AML-193 (cell line): ENCODE measurements at regions not wholly inside any gene's neighbourhood (a gene's known extent, or its start where the extent isn't known, plus 50 kb on each side); places are given as distances from the start of the nearest gene placed in this dataset.
"Not testable (repeated sequence)": the region's sequence is repeated elsewhere in the genome, so short reads cannot be mapped to it uniquely, and the experiment has no call there.

ENCODE experiments used
- DNase-seq, 2 experiments: peaks; one replicate each; lab custom pipeline; 2025; lab: John Stamatoyannopoulos, UW

GRCh38 chr13:64540976-64541375, 2689.2 kb downstream of the PCDH9 start:
- no peak for DNase-seq

DNA sequence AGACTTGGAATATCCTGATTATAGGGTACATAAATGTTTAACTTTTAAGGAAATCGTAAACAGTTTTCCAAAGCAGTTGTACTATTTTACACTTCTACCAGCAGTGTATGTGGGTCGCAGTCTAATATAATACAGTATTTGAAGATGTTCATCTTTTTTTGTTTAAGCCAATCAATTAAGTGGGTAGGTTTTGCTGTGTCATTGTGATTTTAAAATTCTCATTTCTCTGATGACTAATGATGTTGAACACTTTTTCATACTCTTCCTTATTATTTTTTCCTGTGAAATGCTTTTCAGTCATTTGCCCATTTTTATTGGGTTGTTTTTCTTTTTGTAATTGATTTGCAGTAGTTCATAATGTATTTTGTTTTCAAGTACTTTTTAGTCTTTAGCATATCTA, 2689.7 kb downstream of the PCDH9 start:
- DNase-seq, result no peak

- no peak for DNase-seq
Measured at GRCh38 chr13:64538711-64539110, 2691.4 kb downstream of the PCDH9 start.

GRCh38 chr13:64534302-64534701, 2695.8 kb downstream of the PCDH9 start:
- DNase-seq, result no peak

DNA sequence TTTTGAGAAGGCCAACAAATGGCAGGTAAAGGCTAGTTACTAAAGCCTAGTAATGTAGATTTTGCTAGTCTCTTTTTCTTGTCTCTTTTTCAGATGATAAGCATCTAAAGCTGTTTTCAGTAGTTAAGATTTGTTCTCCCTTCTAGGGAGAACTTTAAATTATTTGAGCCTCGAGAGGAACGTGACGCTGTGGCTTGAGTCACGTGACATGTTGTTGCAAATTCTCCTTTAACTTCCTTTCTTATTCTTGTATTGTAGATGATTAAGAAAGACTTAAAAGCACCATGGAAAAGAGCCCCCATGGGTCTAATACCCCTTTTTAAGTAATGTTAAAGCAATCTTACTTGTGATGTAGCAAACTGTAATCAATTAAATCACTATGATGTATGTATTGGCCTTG, 2698.7 kb downstream of the PCDH9 start:
- peak in 1 of 2 experiments; percentile 30 for DNase-seq

DNA sequence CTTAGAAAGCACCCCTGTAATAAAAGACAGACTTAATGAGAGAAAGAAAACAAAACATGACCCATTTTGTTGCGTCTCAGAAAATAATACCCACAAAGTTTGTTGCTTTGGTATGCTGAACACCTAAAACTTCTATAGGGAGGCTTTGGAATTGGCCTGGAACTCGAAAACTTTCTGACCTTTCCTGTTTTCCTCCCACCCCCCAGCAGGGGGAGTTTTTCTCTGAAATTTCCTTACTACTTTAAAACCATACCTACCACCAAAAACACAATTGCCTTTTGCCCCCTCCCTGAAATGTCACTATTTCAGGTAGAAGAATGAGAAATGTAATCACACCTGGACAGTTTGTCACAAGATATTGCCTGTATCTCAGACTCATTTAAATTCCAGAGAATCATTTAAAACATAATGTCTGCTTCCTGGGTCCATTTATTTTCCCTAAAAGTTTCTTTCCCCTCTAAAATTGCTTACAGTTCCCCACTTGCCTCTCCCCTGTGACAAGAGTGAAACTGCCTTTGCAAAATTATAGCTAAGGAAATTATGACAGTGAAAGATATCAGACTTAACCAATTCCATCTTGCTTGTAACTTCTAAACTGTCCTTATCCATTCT, 2700.2 kb downstream of the PCDH9 start:
- peak; percentile 14 to 27 for DNase-seq

DNA sequence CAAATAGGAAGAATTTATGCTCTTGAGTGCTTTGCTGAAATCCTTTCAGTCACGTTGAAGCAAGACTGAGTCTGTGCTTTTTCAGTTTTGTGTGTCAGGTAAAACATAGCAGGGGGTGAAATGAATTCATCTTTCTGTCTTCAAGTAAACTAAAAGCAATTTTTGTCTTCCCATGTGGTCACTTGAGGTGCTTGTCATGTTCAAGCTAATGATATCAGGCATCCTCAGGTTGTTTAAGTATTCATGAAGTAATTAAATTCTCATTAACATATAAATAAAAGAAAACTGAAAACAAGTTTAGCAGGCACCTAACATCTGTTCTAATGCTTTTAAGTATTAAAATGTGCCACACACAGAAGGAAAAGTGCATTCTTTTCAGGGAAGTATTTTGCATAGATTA, 2701.3 kb downstream of the PCDH9 start:
- DNase-seq, result no peak

GRCh38 chr13:64527561-64527960, 2702.6 kb downstream of the PCDH9 start:
- no peak for DNase-seq

DNA sequence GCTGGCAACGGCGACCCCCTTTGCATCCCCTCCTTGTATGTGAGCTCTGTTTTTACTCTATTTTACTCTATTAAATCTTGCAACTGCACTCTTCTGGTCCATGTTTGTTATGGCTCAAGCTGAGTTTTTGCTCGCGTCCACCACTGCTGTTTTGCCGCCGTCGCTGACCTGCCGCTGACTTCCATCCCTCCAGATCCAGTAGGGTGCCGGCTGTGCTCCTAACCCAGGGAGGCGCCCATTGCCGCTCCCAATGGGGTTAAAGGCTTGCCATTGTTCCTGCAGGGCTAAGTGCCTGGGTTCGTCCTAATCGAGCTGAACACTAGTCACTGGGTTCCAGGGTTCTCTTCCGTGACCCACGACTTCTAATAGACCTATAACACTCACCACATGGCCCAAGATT, 2704.4 kb downstream of the PCDH9 start:
- no peak for DNase-seq

- DNase-seq, result no peak
Measured at GRCh38 chr13:64510747-64511146, 2719.4 kb downstream of the PCDH9 start.

- no peak for DNase-seq
Measured at GRCh38 chr13:64506246-64506645, 2723.9 kb downstream of the PCDH9 start.

DNA sequence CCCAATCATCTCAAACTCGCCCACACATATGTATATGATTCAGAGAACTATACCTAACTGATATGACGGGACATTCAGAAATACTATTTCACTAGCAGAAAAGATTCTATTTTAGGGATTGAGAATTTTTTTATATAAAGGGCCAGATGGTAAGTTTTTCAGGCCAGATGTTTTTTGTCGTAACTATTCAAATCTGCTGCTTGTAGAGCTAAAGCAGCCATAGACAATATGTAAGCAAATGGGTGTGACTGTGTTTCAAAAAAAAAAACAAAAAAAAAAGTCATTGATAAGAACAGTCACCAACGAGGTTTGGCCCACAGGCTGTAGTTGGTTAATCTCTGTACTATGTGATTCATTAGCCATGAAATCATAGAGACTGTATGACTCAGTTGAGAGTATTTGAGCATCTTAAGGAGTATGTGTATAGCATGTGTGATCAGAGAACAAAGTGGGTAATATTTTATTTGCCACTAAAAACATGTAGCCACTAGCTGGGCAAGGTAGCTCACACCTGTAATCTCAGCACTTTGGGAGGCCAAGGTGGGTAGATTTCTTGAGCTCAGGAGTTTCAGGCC, 2724.7 kb downstream of the PCDH9 start:
- DNase-seq, result no peak

DNA sequence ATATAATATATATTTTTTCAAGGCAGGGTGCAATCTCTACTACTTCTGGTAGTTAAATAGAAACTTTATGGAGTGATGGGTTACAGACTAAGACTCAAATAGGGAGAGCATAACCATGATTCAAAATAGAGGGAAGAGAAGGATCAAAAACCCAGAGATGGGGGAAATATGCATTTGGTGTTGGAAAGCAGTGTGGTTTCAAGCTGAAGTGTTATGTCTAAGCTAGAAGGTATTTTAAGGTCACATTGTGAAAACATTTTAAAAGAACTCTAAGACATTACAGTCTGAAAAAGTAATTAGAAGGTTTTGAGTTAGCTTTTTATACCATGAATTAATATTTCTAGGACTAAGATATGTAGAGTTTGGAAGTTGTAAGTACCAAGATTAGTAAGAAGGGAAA, 2741.4 kb downstream of the PCDH9 start:
- no peak for DNase-seq

GRCh38 chr13:64482373-64482772, 2747.8 kb downstream of the PCDH9 start:
- no peak for DNase-seq

DNA sequence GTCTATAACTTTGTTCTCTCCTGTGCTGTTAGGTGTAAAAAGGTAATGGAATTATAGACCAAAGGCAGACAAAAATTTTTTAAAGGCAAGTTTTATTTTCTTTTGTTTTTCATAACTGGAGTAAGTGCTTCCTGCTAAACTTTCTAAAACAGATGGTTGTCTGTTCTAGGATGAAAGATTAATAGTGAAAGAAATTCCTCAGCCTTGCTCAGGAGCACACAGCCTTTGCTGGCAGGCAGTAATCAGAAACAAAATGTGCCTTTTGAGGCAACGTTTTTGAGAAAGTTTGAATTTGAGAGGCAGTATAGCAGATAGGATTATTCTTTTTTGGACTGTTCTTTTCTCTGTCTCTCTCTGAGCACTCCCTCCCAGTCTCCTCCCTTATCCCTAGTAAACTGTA, 2749.5 kb downstream of the PCDH9 start:
- no peak for DNase-seq

DNA sequence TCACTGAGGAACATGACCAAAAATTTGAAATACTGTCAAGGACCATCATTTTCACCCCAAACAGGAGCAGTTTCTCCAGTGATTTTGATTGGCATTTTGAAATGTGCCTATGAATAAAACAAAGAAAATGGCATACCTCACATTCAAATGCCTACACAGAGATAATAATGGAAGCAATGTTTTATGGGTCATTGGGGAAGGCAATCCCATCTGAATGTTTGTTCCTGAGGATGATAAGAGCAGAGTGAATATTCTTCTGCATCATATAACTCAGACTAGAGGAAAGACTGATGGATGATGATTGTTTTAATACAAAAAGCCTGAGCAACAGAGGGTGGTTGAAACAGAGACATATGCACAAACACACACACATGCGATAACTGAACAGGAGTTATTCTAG, 2749.9 kb downstream of the PCDH9 start:
- no peak for DNase-seq

- DNase-seq, result no peak
Measured at GRCh38 chr13:64477146-64477545, 2753.0 kb downstream of the PCDH9 start.

DNA sequence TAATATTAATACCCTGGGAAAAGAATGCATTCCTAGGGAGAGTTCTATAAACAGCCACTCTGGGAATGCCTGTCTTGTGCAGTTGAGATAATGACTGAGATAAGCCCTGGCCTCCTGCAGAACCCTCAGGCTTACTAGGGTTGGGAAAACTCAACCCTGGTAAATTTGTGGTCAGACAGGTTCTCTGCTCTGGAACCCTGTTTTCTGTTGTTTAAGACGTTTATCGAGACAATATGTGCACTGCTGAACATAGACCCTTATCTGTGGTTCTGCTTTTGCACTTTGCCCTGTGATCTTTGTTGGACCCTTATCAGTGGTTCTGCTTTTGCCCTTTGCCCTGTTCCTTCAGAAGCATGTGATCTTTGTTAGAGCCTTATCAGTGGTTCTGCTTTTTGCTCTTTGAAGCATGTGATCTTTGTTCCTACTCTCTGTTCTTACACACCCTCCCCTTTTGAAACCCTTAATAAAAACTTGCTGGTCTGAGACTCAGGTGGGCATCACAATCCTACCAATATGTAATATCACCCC, 2754.0 kb downstream of the PCDH9 start:
- not testable (repeated sequence) for DNase-seq

GRCh38 chr13:64471916-64472315, 2758.2 kb downstream of the PCDH9 start:
- DNase-seq, result peak; percentile 63 to 65

- DNase-seq, result no peak
Measured at GRCh38 chr13:64470751-64471150, 2759.4 kb downstream of the PCDH9 start.

DNA sequence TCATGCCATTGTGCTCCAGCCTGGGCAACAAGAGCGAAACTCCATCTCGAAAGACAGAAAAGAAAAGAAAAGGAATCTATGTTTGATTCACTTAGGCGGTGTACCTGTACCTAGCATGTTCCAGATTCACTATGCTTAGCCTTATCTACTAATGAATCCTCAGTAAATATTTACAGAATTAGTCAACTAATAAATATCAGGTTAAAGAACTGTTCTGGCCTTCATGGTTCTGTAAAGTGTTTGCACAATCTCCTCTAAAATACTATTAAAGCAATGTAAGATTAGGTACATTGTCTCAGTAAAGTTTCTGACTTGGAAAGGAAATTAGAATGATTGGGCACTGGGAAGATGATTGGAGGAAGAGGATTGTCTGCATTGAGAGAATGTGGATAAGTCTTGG, 2770.4 kb downstream of the PCDH9 start:
- no peak for DNase-seq

GRCh38 chr13:64457976-64458375, 2772.2 kb downstream of the PCDH9 start:
- no peak for DNase-seq

DNA sequence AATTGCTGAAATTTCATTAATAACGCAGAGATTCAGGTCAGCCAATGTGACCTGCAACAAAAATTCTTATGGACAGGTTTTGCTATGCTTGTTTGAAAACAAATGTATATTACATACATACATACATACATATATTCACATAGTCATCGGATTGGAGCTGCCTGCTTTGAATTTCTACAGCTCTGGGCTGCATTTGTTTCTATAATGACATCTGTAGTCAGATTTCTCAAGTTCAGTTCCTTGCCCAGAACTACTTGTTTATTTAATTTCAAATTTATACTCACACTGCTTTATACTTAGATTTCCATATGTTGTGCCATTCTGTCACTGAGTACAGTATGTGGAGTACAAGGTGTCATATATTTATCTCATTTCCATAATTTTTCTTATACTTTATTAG, 2775.0 kb downstream of the PCDH9 start:
- DNase-seq, result no peak

- DNase-seq, result no peak
Measured at GRCh38 chr13:64453831-64454230, 2776.3 kb downstream of the PCDH9 start.
